GM19025 (cell line): ENCODE measurements at regions not wholly inside any gene's neighbourhood (a gene's known extent, or its start where the extent isn't known, plus 50 kb on each side); places are given as distances from the start of the nearest gene placed in this dataset.

Source experiments
- ATAC-seq: cut with Tn5 transposase; IDR thresholded peaks from one replicate; pipeline ENCODE4 v1.9.1; 2021; ENCODE audit warnings: mild to moderate bottlenecking, low read depth, moderate library complexity; ENCODE audit not compliant: unreplicated experiment

DNA sequence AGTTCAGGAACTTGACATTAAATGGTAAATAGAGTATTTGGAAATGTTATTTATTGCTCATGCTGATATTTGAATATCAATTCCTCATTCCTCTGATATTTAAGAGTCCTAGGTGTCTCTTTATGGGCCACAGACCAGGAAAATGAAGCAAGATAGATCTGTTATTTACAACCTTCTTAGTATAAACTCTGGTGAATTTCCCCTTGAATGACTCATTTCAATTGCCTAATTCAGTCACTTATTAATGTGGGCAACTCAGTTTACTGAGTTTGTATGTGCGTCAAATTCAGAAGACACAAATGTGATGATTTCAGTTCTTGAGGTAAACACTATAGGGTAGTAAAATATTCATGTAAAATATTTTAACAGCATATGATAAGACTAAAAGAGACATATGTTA, 1404.4 kb upstream of the PRMT6 start:
- no peak for ATAC-seq

GRCh38 chr1:105655032-105655431, 1401.4 kb upstream of the PRMT6 start:
- no peak for ATAC-seq

GRCh38 chr1:105664495-105664894, 1392.0 kb upstream of the PRMT6 start:
- no peak for ATAC-seq

DNA sequence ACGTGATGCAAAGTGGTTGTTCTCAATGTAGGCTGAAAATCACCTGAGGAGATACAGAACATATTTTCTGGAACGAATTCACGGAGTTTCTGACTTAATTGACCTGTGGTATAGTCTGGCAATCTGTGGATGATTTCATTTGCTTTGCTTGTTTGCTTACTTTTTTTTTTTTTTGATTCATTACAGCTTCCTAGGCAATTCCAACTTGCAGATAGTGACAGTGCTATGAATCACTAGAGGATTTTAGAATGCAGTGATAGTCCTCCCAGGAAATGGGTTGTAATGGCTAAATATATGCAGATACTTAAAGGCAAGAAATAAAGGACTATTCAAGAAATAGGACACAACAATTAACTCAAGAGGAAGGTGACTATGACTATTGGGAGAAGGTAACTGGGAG, 1378.1 kb upstream of the PRMT6 start:
- no peak for ATAC-seq

DNA sequence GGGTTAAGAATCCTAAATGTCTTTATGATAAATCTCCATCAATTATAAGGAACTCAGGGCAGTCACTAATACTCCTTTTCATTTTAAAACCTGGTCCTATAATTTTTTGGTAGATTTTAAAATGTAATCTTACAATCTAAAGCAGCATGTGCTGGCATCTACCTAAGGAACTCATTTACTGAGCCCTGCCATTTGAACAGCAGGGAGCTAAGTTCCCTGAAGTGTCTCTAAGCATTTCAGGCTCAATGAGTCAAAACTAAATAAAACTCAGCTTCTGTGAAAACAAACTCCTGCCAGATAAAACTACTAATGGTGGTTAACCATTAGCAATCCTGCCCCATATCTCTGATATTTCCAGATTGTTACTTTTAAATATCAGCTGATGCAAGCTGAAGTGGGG, 1371.8 kb upstream of the PRMT6 start:
- ATAC-seq, result no peak

GRCh38 chr1:105686026-105686425, 1370.4 kb upstream of the PRMT6 start:
- ATAC-seq, result no peak

DNA sequence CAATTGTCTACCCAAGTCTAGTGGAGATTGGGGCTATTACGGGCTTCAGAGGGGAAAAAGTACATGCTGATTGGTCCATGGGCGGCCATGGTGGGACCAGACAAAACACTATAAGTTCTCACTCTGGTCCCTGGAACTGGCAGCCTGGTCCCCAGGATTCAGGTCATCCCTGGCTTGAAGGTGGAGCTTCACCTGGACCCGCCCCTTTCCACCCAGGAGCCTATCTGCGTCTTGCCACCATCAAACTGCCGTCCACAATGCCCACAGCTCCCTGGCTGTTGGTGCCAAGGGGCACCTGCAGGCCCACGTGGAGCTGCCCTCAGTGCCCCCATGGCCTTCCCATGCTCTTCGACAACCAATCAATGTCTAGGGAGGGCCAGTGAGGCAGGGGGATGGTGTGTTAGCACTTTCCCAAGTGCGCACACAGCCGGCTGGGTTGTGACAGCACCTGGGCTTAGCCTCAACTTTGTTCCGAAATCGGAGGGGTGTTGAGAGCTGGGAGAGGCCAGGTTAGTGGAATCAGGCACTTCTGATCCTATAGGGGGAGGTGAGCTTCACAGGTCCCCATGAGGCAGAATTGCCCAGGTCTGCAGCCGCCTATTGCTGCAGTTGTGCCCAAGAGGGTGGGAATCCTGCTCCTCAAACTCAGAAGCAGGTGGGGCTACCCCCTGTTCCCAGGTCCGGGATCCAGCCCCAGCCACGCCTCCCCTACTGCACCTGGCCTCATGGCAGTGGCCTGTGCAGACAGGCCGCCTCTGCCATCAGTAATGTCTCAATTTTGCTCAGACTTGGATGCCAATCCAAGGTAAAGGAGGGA, 1369.4 kb upstream of the PRMT6 start:
- no peak for ATAC-seq

DNA sequence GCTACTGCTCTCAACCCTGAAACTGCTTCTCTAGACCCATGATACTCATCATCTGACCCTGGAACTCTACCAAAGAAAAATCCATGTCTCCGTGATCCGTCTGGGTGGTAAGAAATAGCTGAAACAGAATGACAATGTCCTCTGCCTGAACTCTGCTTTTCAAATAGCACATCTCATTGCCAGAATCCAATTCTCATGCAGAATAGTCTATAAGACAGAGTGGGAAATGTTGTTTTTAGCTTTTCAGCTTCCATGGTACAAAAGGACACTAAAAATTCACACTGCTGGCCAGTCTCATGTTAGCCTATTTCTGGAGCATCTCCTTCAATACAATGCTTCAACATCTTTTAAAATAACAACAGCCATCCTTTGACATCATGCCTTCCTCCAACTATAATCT, 1355.8 kb upstream of the PRMT6 start:
- no peak for ATAC-seq

DNA sequence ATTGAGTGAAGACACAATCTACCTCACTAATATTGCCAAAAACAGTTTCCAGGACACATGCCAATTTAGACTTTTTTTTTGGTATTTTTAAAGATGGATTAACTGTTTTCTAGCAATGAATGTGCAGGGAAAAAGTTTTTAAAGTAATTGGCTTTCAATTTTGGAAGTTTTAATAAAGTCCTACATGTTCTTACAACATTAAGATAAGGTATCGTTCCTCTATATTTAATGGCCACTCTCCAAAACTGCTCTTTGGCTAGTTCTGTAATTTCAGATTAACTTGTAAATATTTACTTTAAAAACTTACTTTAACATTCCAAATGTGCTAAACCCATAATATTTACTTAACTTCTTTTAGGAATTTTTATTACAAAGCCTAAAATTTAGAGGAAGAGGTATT, 1332.2 kb upstream of the PRMT6 start:
- no peak for ATAC-seq

DNA sequence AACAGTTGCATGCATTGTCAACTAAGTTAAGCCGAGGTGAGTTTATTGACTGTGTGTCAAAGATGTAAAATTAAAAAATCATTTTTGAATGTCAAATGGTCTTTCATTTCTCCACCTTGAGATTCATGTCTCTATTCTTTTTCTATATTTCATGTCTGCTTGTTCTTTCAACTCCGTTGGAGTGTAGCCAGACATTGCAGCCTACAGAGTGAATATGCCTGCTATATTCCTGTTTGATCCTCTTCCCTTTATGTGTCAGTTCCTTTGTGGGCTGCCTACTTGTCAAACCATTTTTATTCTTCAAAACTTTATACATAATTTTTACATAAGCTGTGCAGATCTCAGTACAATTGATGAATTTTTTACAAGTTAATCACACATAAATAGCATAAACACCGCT, 1325.8 kb upstream of the PRMT6 start:
- ATAC-seq, result no peak

- ATAC-seq, result no peak
Measured at GRCh38 chr1:105736349-105736748, 1320.1 kb upstream of the PRMT6 start.

- ATAC-seq, result no peak
Measured at GRCh38 chr1:105779727-105780126, 1276.7 kb upstream of the PRMT6 start.

GRCh38 chr1:105785021-105785420, 1271.5 kb upstream of the PRMT6 start:
- no peak for ATAC-seq

GRCh38 chr1:105793536-105794146, 1262.8 kb upstream of the PRMT6 start:
- ATAC-seq, result no peak

DNA sequence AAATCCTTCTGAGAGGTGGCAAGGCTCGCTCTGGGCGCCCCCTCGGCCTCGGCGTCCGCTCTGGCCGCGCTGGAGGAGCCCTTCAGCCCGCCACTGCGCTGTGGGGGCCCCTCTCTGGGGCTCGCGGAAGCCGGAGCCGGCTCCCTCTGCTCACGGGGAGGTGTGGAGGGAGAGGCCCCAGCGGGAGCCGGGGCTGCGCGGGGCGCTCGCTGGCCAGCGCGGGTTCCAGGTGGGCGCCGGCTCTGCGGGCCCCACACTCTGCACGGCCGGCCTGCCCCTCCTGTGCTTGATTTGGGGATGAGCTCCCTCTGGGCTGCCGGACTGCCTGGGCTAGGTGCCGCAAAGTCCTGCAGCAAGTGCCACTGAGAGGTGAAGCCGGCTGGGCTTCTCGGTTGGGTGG, 1260.7 kb upstream of the PRMT6 start:
- ATAC-seq, result no peak

DNA sequence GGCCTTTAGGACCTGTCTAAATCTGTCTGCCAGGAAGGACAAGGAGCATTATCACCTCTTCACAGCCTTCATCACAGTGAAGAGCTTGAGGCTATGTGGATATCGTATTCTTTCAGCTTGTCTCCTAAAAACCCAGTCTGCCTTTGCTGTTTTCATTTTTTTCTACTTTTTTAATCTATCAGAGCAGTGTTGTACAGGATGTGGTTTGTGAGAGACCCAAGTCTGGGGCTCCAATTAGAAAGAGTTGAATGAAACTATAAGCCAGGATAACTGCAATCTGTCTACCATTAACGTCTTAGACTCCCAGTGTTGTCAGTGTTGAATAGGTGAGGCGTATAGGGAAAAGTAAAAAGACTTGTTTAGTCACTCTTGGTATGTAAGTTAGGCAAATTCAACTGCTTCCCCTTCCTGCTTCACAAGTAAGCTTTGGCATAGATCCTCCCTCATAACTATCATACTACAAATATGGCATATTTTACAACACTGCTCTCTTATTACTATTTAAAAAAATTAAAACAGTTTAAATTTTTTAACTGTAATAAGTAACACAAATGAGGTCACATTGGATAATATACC, 1225.8 kb upstream of the PRMT6 start:
- ATAC-seq, result no peak

DNA sequence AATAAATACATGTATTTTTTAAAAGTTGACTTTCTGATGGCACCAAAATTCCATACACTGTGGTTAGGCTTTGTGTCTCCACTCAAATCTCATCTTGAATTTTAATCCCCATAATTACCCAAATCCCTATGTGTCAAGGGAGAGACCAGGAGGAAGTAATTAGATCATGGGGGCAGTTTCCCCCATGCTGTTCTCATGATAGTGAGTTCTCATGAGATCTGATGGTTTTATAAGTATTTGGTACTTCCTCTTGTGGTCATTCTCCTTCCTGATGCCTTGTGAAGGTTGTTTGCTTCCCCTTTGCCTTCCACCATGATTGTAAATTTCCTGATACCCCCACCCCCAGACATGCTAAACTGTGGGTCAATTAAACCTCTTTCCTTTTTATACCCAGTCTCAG, 1218.4 kb upstream of the PRMT6 start:
- ATAC-seq, result no peak

DNA sequence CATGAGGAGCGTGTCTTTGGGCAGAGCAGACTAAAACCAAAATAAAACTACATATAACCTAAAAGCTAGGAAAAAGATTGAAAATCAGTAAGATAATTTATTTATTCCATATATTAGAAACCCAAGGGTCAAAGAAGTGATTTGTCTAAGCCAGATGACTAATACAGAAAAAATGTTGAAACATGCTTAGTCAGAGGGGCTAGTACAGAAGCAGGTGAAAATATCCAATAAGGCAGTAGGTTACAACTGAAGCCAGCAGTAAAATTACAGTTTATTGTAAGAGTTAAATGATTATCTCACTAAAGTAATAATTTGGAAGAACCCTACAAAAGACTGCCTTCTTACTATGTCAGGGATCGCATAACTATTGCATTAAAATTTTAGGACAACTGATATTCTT, 1190.9 kb upstream of the PRMT6 start:
- ATAC-seq, result no peak

- no peak for ATAC-seq
Measured at GRCh38 chr1:105872817-105873216, 1183.7 kb upstream of the PRMT6 start.

- ATAC-seq, result no peak
Measured at GRCh38 chr1:105874621-105875020, 1181.9 kb upstream of the PRMT6 start.

- ATAC-seq, result no peak
Measured at GRCh38 chr1:105886309-105886708, 1170.2 kb upstream of the PRMT6 start.

DNA sequence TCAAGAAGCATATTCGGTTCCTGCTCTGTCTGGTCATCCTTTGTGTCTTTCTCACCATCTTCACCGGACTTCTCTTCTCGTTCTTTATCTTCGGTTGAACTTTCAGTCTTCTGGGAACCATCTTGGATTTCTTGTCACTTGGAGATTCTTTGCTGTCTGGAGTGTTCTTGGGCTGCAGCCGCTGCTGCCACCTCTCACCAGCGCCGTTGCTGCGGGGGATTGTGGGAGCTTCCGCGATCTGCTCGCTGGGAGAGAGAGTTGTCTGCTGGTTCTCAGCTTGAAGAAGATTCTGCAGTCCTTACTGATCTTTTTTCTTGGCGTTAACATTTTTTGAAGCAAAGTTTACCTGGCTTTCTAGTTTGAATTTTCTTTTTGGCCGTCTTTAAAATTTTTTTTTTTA, 1165.2 kb upstream of the PRMT6 start:
- no peak for ATAC-seq
